Karpas-422 (cell line): ENCODE measurements at regions not wholly inside any gene's neighbourhood (a gene's known extent, or its start where the extent isn't known, plus 50 kb on each side); places are given as distances from the start of the nearest gene placed in this dataset.

Experiments used
- DNase-seq: peaks from one replicate; pipeline ENCODE4 v3.0.0-alpha.2; 2015
- H2AFZ ChIP-seq: fragments of 200-600 bp; sonication (generic); 2 replicates; pipeline ENCODE4 v1.6.1; 2014; ENCODE audit warnings: antibody characterized with exemption, low read length, mixed read lengths
- H3K27ac ChIP-seq: fragments of 200-600 bp; sonication (generic); 2 replicates; pipeline ENCODE4 v1.5.1; 2014; ENCODE audit warnings: mild to moderate bottlenecking, low read length, moderate library complexity
- H3K27me3 ChIP-seq: fragments of 200-600 bp; sonication (generic); 2 replicates; pipeline ENCODE4 v1.6.1; 2014; ENCODE audit warnings: low read length, mixed read lengths
- H3K36me3 ChIP-seq: fragments of 200-600 bp; sonication (generic); 2 replicates; pipeline ENCODE4 v1.6.1; 2014; ENCODE audit warnings: low read length, mixed read lengths; ENCODE audit not compliant: insufficient read depth
- H3K4me1 ChIP-seq: fragments of 200-600 bp; sonication (generic); 2 replicates; pipeline ENCODE4 v1.6.1; 2014; ENCODE audit warnings: mild to moderate bottlenecking, low read length, mixed read lengths
- H3K4me2 ChIP-seq: fragments of 200-600 bp; sonication (generic); 2 replicates; pipeline ENCODE4 v1.6.1; 2014; ENCODE audit warnings: low read length, low read depth, mild to moderate bottlenecking; ENCODE audit not compliant: poor library complexity, severe bottlenecking
- H3K4me3 ChIP-seq: fragments of 200-600 bp; sonication (generic); 2 replicates; pipeline ENCODE4 v1.5.1; 2014; ENCODE audit warnings: mild to moderate bottlenecking, antibody characterized with exemption, low read length, mixed read lengths
- H3K79me2 ChIP-seq: fragments of 200-600 bp; sonication (generic); 2 replicates; pipeline ENCODE4 v1.6.1; 2014; ENCODE audit warnings: mild to moderate bottlenecking, low read length, mixed read lengths
- H3K9ac ChIP-seq: fragments of 200-600 bp; sonication (generic); 2 replicates; pipeline ENCODE4 v1.6.0; 2014; ENCODE audit warnings: low read length
- H3K9me2 ChIP-seq: fragments of 200-600 bp; sonication (generic), shearing (Covaris generic); replicated peaks from 2 replicates; pipeline ENCODE4 v1.6.0; 2014; ENCODE audit warnings: mild to moderate bottlenecking, low read length, moderate library complexity; ENCODE audit not compliant: insufficient read depth
- H3K9me3 ChIP-seq: fragments of 300-700, 200-600 bp; sonication (generic); 2 replicates; pipeline ENCODE4 v1.6.1; 2014; ENCODE audit warnings: low read length, mixed read lengths
- H4K20me1 ChIP-seq: fragments of 200-600 bp; sonication (generic); 2 replicates; pipeline ENCODE4 v1.6.1; 2014; ENCODE audit warnings: mild to moderate bottlenecking, antibody characterized with exemption, low read length, low read depth; ENCODE audit not compliant: insufficient read depth

DNA sequence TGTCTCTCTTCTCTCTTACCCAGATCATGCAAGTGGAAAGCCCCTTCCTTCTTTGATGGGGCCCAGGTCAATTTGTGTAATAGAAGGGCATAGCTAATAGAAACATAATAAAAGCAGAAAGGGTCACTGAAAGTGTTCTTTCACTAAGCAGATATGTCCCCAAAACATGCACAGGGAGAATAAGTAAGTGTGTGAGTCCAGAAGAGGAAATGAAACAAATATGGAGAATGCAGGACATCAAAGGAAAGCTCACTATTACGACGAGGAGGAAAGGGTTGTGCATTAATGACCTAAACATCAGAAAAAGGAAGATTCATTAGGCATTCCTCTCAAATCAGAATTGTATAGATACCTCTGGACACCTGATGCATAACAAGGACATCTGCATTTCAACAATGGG, 81.4 kb upstream of the SMYD2 start:
- Histone ChIP-seq H3K4me1 (no peaks in the 10 kb centered on the region), H3K36me3 (no peaks in the 10 kb centered on the region), H4K20me1 (no peaks in the 10 kb centered on the region), H3K9me3 (no peaks in the 10 kb centered on the region), H3K27me3 (no peaks in the 10 kb centered on the region), H3K9ac (no peak overlapping the region), H3K4me3 (no peak overlapping the region), H2AFZ (no peak overlapping the region), H3K27ac (no peak overlapping the region), H3K9me2 (no peaks in the 10 kb centered on the region), H3K4me2 (no peak overlapping the region), H3K79me2 (no peaks in the 10 kb centered on the region)
- DNase-seq, result no peak

DNA sequence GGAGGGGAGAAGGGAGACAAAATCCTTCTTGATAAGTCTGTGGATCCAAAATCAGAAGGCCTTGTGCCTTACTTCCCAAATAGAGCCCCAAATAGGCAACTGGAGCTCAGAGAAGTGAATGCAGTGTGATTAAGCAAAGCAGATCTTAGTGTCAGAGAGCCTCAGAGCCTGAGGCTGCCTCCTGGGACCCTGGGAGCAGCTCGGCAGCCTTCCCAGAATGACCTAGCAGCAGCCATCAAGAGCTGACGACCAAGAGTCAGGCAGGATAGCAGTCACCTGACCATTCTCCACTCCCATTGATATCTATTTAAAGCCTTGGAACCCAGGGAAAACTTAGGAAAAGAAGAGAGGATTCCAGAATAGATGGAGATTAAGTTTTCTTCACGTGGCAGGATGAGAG, 78.0 kb upstream of the SMYD2 start:
- Histone ChIP-seq H3K36me3 (no peaks in the 10 kb centered on the region), H4K20me1 (no peaks in the 10 kb centered on the region), H3K9me2 (no peaks in the 10 kb centered on the region), H3K9me3 (no peaks in the 10 kb centered on the region), H3K4me3 (no peak overlapping the region), H3K27ac (no peak overlapping the region), H3K79me2 (no peaks in the 10 kb centered on the region), H3K4me1 (no peaks in the 10 kb centered on the region), H3K9ac (no peak overlapping the region), H2AFZ (no peak overlapping the region), H3K27me3 (0 out of 2 replicates have a peak, but pooled peaks cover 3% of the 10 kb centered on the region), H3K4me2 (no peak overlapping the region)
- no peak for DNase-seq

DNA sequence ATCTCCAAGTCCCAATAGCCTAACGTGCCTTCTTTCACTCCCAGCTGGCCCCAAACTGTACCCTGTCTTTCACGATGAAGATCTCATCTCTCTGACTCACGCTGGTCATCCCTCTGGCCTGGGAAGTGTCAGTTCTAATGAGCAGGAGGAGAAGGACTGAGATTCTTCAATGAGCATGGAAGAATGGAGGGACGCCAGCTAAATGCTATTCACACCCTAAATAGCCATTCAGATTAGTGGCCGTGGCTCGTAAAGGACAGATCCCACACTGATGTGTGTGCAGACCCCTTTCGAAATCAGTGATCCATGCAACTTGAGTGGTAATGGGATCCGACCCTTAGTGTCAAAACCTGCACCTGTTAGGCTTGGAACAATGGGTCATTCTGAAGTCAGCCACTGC, 75.9 kb upstream of the SMYD2 start:
- 0 out of 2 replicates have a peak, but pooled peaks cover 3% of the 10 kb centered on the region for H3K27me3 ChIP-seq
- no peaks in the 10 kb centered on the region for H3K4me1 ChIP-seq
- DNase-seq, result no peak
- H3K9me3 ChIP-seq, result no peaks in the 10 kb centered on the region
- H4K20me1 ChIP-seq, result no peaks in the 10 kb centered on the region
- H3K4me3 ChIP-seq, result no peak overlapping the region
- H3K9ac ChIP-seq, result no peak overlapping the region
- no peaks in the 10 kb centered on the region for H3K79me2 ChIP-seq
- H3K27ac ChIP-seq, result no peak overlapping the region
- H3K4me2 ChIP-seq, result no peak overlapping the region
- no peak overlapping the region for H2AFZ ChIP-seq
- H3K9me2 ChIP-seq, result no peaks in the 10 kb centered on the region
- H3K36me3 ChIP-seq, result no peaks in the 10 kb centered on the region

DNA sequence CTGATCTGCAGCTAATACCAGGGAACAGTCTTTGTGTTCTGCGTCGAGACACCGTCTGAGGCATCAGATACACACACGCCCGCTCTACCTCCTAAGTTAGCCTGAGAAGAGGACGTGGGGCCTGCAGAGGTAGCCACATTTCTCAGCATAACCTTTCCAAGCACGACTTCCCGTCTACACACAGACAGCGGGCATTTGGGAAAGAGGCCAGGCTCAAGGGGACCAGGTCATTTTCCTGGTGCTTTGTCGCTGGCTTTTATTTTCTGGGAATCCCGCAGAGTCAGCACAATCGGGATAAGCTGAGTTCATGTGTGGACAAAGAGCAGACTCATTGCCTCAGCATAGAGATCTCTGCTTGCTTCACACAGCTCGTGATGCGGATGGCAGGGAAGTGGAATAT, 72.5 kb upstream of the SMYD2 start:
- Histone ChIP-seq H3K27me3 (0 out of 2 replicates have a peak, but pooled peaks cover 3% of the 10 kb centered on the region), H3K9me3 (no peaks in the 10 kb centered on the region), H3K36me3 (no peaks in the 10 kb centered on the region), H3K4me2 (no peak overlapping the region), H3K4me3 (no peak overlapping the region), H3K4me1 (no peaks in the 10 kb centered on the region), H3K27ac (no peak overlapping the region), H4K20me1 (no peaks in the 10 kb centered on the region), H3K9ac (no peak overlapping the region), H2AFZ (no peak overlapping the region), H3K79me2 (no peaks in the 10 kb centered on the region), H3K9me2 (no peaks in the 10 kb centered on the region)
- no peak for DNase-seq

DNA sequence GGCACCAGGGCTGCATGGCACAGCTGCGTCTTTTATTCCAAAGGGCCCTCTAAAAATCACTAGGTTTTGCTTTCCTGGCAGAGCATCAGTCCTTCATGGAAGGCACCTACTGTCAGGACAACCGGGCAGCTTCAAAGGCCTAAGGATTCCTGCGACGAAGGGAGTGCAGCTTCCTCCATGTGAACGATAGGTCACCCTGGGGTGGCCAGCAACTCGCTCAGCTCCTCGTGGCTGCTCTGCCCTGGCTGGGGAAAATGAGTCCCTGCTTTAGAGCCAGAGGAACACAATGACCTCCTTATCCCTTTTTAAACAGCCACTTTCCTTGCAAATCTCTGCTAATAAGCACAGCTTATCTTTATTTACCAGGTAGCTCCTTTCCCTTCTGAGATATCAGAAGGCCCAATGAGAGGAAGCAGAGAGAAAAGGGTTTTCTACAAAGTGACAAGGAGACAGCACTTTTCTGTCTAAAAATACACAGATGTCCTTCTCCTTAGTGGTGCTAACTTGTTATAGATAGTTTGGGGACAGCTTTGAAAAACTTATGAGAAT, 71.6 kb upstream of the SMYD2 start:
- no peaks in the 10 kb centered on the region for H3K9me2 ChIP-seq
- peaks cover 3% of the 10 kb centered on the region; the same call in 1 of the 2 replicates for H3K4me1 ChIP-seq
- no peak for DNase-seq
- 0 out of 2 replicates have a peak, but pooled peaks cover 3% of the 10 kb centered on the region for H3K27me3 ChIP-seq
- no peaks in the 10 kb centered on the region for H3K79me2 ChIP-seq
- H3K27ac ChIP-seq, result no peak overlapping the region
- no peaks in the 10 kb centered on the region for H4K20me1 ChIP-seq
- H3K36me3 ChIP-seq, result no peaks in the 10 kb centered on the region
- H2AFZ ChIP-seq, result no peak overlapping the region
- H3K9ac ChIP-seq, result no peak overlapping the region
- H3K4me3 ChIP-seq, result no peak overlapping the region
- H3K9me3 ChIP-seq, result no peaks in the 10 kb centered on the region
- no peak overlapping the region for H3K4me2 ChIP-seq

DNA sequence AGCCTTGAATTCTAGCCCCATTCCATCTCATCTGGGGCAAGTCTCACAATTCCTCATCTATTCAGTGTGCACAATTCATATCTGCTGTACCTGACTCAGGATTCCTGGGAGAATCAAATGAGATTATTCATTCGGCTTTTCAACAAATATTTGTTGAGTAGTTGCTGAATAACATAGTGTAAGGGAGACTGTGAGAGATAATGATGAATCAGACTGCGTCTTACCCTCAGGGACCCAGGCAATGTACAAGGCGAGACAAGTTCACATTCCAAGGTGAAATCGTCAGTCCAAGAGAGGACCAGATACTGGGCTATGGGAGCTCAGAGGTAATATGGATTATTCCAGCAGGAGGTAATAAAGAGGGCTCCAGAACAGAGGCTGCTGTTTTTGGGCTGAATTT, 67.8 kb upstream of the SMYD2 start:
- H3K4me3 ChIP-seq, result no peak overlapping the region
- H3K4me2 ChIP-seq, result no peak overlapping the region
- DNase-seq, result no peak
- no peaks in the 10 kb centered on the region for H3K79me2 ChIP-seq
- H4K20me1 ChIP-seq, result no peaks in the 10 kb centered on the region
- H3K9me3 ChIP-seq, result no peaks in the 10 kb centered on the region
- no peaks in the 10 kb centered on the region for H3K27me3 ChIP-seq
- no peaks in the 10 kb centered on the region for H3K36me3 ChIP-seq
- no peak overlapping the region for H3K9ac ChIP-seq
- no peaks in the 10 kb centered on the region for H3K9me2 ChIP-seq
- H3K27ac ChIP-seq, result no peak overlapping the region
- peaks cover 3% of the 10 kb centered on the region; the same call in 1 of the 2 replicates for H3K4me1 ChIP-seq
- H2AFZ ChIP-seq, result no peak overlapping the region

DNA sequence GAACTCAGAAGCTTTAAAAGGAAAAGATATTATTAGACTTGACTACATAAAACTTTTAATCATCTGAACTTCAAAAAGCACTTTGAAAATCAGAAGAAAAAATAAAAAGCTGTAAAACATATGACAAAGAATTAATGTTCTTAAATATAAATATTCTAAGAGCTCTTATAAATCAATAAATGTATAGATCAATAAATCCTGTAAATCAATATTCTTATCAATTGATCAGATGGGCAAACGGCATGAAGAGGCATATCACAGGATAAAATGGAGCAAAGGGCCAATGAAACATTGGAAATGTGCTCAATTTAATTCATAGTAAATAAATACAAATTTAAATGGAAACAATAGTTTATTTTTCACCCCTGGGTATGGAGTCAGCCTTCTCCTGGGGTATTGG, 66.1 kb upstream of the SMYD2 start:
- H3K9me3 ChIP-seq, result no peaks in the 10 kb centered on the region
- H3K4me2 ChIP-seq, result no peak overlapping the region
- no peaks in the 10 kb centered on the region for H3K9me2 ChIP-seq
- H3K79me2 ChIP-seq, result no peaks in the 10 kb centered on the region
- no peaks in the 10 kb centered on the region for H4K20me1 ChIP-seq
- H3K4me1 ChIP-seq, result peaks cover 3% of the 10 kb centered on the region; the same call in 1 of the 2 replicates
- H3K4me3 ChIP-seq, result no peak overlapping the region
- no peak overlapping the region for H2AFZ ChIP-seq
- no peak overlapping the region for H3K9ac ChIP-seq
- H3K36me3 ChIP-seq, result no peaks in the 10 kb centered on the region
- no peak for DNase-seq
- H3K27me3 ChIP-seq, result 0 out of 2 replicates have a peak, but pooled peaks cover 2% of the 10 kb centered on the region
- no peak overlapping the region for H3K27ac ChIP-seq

DNA sequence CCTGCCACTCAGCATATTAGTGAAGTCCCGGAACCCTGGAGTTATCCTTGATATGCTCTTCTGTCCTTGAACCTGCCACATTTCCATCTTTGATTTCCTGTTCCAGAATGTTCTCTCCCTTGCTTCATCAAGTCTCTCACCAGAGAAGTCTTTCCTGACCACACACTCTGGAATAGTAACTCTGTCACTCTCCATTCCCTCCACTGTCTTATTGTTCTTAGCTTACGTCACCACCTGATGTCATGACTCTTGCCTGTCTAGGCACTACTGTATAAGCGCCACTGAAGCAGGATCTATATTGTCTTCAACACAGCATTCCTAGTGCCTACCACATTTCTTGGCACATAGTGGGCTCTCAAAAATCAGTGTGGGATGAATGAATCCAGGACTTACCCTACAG, 65.4 kb upstream of the SMYD2 start:
- no peak overlapping the region for H3K9ac ChIP-seq
- H3K27ac ChIP-seq, result no peak overlapping the region
- H3K4me3 ChIP-seq, result no peak overlapping the region
- H3K9me2 ChIP-seq, result no peaks in the 10 kb centered on the region
- H3K9me3 ChIP-seq, result no peaks in the 10 kb centered on the region
- no peak overlapping the region for H3K4me2 ChIP-seq
- no peak overlapping the region for H2AFZ ChIP-seq
- peaks cover 3% of the 10 kb centered on the region; the same call in 1 of the 2 replicates for H3K4me1 ChIP-seq
- no peaks in the 10 kb centered on the region for H3K36me3 ChIP-seq
- 0 out of 2 replicates have a peak, but pooled peaks cover 2% of the 10 kb centered on the region for H3K27me3 ChIP-seq
- H3K79me2 ChIP-seq, result no peaks in the 10 kb centered on the region
- no peak for DNase-seq
- H4K20me1 ChIP-seq, result no peaks in the 10 kb centered on the region
